ENCODE measurements at regions not wholly inside any gene's neighbourhood (a gene's known extent, or its start where the extent isn't known, plus 50 kb on each side); places are given as distances from the start of the nearest gene placed in this dataset.

DNA sequence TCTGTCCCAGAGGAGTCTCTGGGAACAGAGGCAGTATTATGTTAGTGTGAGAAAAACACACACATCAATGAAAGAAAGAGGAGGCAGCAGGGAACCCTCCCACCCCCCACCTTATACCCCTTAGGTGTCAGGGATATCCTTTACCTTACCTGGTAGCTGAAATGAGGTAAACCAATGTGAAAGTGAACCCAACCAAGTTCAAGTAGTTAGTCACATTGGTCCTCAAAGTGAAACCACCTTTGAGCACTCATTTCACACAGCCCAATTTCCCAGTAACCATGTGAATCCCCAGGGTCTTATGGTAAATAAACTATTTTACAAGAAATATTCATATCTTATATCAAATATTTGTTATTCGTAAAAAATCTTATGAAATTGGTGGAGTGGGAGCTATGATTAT lies 377.8 kb downstream of the LRATD1 start (continued):
- TF ChIP-seq NCOA4 (IDR thresholded peaks at IDR 0.05; ENCODE audit: partially characterized antibody): no peak

DNA sequence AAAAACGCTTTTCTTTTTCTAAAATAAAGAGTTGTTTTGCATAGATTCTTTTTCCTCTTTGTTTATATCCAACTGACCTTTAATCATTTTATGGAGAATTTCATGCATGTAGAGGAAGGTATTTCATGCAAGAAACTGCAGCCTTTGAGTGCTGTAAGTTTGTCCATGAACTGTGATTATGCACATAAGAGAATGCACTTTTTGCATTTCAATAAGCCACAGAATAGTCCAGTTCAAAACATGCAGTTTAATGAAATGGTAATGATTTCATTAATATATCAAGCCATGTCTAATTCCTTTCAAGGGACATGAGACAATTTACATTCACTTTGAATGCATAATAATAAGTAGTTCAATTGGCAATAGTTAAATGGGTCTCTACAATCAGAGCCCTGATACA lies 386.3 kb downstream of the LRATD1 start:
- Histone ChIP-seq H3K9me1 (ENCODE audit: control insufficient read depth, insufficient read depth, low read length) (no peaks in the 10 kb centered on the region), H2AFZ (ENCODE audit: low read depth, low read length) (no peak overlapping the region), H3K4me1 (replicated peaks in 1 of 2; ENCODE audit: control insufficient read depth in 2 of 2, insufficient read depth in 2 of 2, low read length in 2 of 2) (no peaks in the 10 kb centered on the region), H3K9ac (ENCODE audit: insufficient read depth in 1 of 2, low read depth in 2 of 2, low read length in 2 of 2) (no peak overlapping the region), H3K79me2 (ENCODE audit: control insufficient read depth, insufficient read depth, low read length) (no peaks in the 10 kb centered on the region), H3K36me3 (ENCODE audit: control insufficient read depth, insufficient read depth, low read length) (no peaks in the 10 kb centered on the region), H3K27ac (ENCODE audit: extremely low read depth, low read depth, low read length) (no peak overlapping the region), H3K9me3 (replicated peaks; ENCODE audit: control insufficient read depth, insufficient read depth, low read depth, low read length) (no peaks in the 10 kb centered on the region), H4K20me1 (replicated peaks; ENCODE audit: control insufficient read depth, insufficient read depth, low read length) (no peaks in the 10 kb centered on the region), H3K4me2 (ENCODE audit: insufficient read depth, low read length) (no peak overlapping the region), H3K4me3 (no peak overlapping the region), H3K27me3 (ENCODE audit: control insufficient read depth in 2 of 2, insufficient read depth in 2 of 2, low read length in 2 of 2) (no peaks in the 10 kb centered on the region)
- no peak for ATAC-seq
- intact Hi-C loops (cut with micrococcal nuclease): no loop called here
- no TSS peak for BruUV-seq (replicated peaks)
- 0% methylated on average over 1 of the region's 1 CpG for WGBS (ENCODE audit: insufficient coverage, low coverage, missing lambda C conversion rate)
- in situ Hi-C loops (cut with MboI): no loop called here
- CTCF ChIA-PET (ENCODE audit: low intra/inter-chr PET ratio): no interaction called here
- POLR2A ChIA-PET: no interaction called here
- TF ChIP-seq TCF7 (IDR thresholded peaks at IDR 0.05; ENCODE audit: borderline replicate concordance) (no peak), NR3C1 (CRISPR knock-in tag; IDR thresholded peaks at IDR 0.05) (no peak), MED1 (CRISPR knock-in tag; IDR thresholded peaks at IDR 0.05; ENCODE audit: borderline replicate concordance) (no peak), HMG20A (CRISPR knock-in tag; conservative IDR thresholded peaks at IDR 0.05) (no peak), ZBTB1 (CRISPR knock-in tag; IDR thresholded peaks at IDR 0.05; ENCODE audit: borderline replicate concordance, low read depth) (no peak), RFX1 (IDR thresholded peaks at IDR 0.05) (no peak), KLF13 (tag; IDR thresholded peaks at IDR 0.05; ENCODE audit: borderline replicate concordance, low read depth) (no peak)
- TF ChIP-seq, protein P1, sequence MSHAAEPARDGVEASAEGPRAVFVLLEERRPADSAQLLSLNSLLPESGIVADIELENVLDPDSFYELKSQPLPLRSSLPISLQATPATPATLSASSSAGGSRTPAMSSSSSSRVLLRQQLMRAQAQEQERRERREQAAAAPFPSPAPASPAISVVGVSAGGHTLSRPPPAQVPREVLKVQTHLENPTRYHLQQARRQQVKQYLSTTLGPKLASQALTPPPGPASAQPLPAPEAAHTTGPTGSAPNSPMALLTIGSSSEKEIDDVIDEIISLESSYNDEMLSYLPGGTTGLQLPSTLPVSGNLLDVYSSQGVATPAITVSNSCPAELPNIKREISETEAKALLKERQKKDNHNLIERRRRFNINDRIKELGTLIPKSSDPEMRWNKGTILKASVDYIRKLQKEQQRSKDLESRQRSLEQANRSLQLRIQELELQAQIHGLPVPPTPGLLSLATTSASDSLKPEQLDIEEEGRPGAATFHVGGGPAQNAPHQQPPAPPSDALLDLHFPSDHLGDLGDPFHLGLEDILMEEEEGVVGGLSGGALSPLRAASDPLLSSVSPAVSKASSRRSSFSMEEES (CRISPR knock-in tag; IDR thresholded peaks at IDR 0.05): no peak
- TF ChIP-seq, protein P2, sequence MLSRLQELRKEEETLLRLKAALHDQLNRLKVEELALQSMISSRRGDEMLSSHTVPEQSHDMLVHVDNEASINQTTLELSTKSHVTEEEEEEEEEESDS (CRISPR knock-in tag; IDR thresholded peaks at IDR 0.05): no peak
- TF ChIP-seq, protein P3, sequence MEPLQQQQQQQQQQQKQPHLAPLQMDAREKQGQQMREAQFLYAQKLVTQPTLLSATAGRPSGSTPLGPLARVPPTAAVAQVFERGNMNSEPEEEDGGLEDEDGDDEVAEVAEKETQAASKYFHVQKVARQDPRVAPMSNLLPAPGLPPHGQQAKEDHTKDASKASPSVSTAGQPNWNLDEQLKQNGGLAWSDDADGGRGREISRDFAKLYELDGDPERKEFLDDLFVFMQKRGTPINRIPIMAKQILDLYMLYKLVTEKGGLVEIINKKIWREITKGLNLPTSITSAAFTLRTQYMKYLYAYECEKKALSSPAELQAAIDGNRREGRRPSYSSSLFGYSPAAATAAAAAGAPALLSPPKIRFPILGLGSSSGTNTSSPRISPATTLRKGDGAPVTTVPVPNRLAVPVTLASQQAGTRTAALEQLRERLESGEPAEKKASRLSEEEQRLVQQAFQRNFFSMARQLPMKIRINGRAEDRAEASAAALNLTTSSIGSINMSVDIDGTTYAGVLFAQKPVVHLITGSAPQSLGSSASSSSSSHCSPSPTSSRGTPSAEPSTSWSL (CRISPR knock-in tag; IDR thresholded peaks at IDR 0.05; ENCODE audit: borderline replicate concordance): no peak
- FAIRE-seq: no peak
- DNase-seq (ENCODE audit: extremely low read depth in 1 of 4, low spot score in 3 of 4): no peak

All from K562 (cell line).